Activated effector memory CD4-positive, alpha-beta T cell treated with Interleukin-2 at 50 U/mL for 16 hours (primary cell): ENCODE measurements at regions not wholly inside any gene's neighbourhood (a gene's known extent, or its start where the extent isn't known, plus 50 kb on each side); places are given as distances from the start of the nearest gene placed in this dataset.

Experiments
- DNase-seq: peaks from one replicate; pipeline ENCODE4 v3.0.0-alpha.2; 2020

GRCh38 chr6:156510242-156510641, 266.9 kb upstream of the ARID1B start:
- DNase-seq, result no peak

- DNase-seq, result no peak
These were observed 267.7 kb upstream of the ARID1B start for GRCh38 chr6:156509496-156509895.

GRCh38 chr6:156508923-156509322, 268.3 kb upstream of the ARID1B start:
- no peak for DNase-seq

- DNase-seq, result no peak
These were observed 269.1 kb upstream of the ARID1B start for GRCh38 chr6:156508126-156508525.

- DNase-seq, result no peak
These were observed 269.5 kb upstream of the ARID1B start for GRCh38 chr6:156507656-156508055.

GRCh38 chr6:156507106-156507505, 270.1 kb upstream of the ARID1B start:
- DNase-seq, result no peak

GRCh38 chr6:156502969-156503504, 274.1 kb upstream of the ARID1B start:
- no peak for DNase-seq

- no peak for DNase-seq
These were observed 279.6 kb upstream of the ARID1B start for GRCh38 chr6:156497618-156498017.

GRCh38 chr6:156487877-156488276, 289.3 kb upstream of the ARID1B start:
- DNase-seq, result no peak

- DNase-seq, result no peak
These were observed 292.0 kb upstream of the ARID1B start for GRCh38 chr6:156485150-156485549.

- no peak for DNase-seq
These were observed 302.6 kb upstream of the ARID1B start for GRCh38 chr6:156474507-156475120.

GRCh38 chr6:156471000-156471399, 306.2 kb upstream of the ARID1B start:
- no peak for DNase-seq

GRCh38 chr6:156464100-156464878, 312.9 kb upstream of the ARID1B start:
- no peak for DNase-seq

- no peak for DNase-seq
These were observed 315.5 kb upstream of the ARID1B start for GRCh38 chr6:156461647-156462046.

GRCh38 chr6:156457601-156458000, 319.6 kb upstream of the ARID1B start:
- no peak for DNase-seq

- no peak for DNase-seq
These were observed 321.3 kb upstream of the ARID1B start for GRCh38 chr6:156455847-156456246.

GRCh38 chr6:156454867-156455266, 322.3 kb upstream of the ARID1B start:
- DNase-seq, result no peak

GRCh38 chr6:156451726-156452125, 325.5 kb upstream of the ARID1B start:
- no peak for DNase-seq

GRCh38 chr6:156451088-156451487, 326.1 kb upstream of the ARID1B start:
- DNase-seq, result no peak

GRCh38 chr6:156450421-156450820, 326.8 kb upstream of the ARID1B start:
- DNase-seq, result no peak

- no peak for DNase-seq
These were observed 327.6 kb upstream of the ARID1B start for GRCh38 chr6:156449569-156449968.

- no peak for DNase-seq
These were observed 328.1 kb upstream of the ARID1B start for GRCh38 chr6:156449128-156449527.

GRCh38 chr6:156448579-156448978, 328.6 kb upstream of the ARID1B start:
- DNase-seq, result no peak

GRCh38 chr6:156440688-156441087, 336.5 kb upstream of the ARID1B start:
- DNase-seq, result no peak
